ENCODE measurements at regions not wholly inside any gene's neighbourhood (a gene's known extent, or its start where the extent isn't known, plus 50 kb on each side); places are given as distances from the start of the nearest gene placed in this dataset.

GRCh38 chrX:15926622-15927021 is 72.0 kb upstream of the AP1S2 start:
- 44 to 54% (median 53%) methylated on average over 1 of the region's 1 CpG for WGBS, 3 donors
- ATAC-seq (no peak), DNase-seq (no peak)
- H3K36me3 ChIP-seq (ENCODE audit: insufficient read depth in 1 of 2, low read depth in 1 of 2) = no peaks in the 10 kb centered on the region
- H3K27ac ChIP-seq = no peak overlapping the region
- H3K9me3 ChIP-seq = no peaks in the 10 kb centered on the region
- H3K27me3 ChIP-seq (ENCODE audit: insufficient read depth in 3 of 3, low read length in 2 of 3) = peaks cover 0 to 41% (median 0%) of the 10 kb centered on the region in 3 donors
- H3K4me1 ChIP-seq = no peaks in the 10 kb centered on the region
- no peak for TF ChIP-seq CTCF (IDR thresholded peaks at IDR 0.05)
- intact Hi-C loops (cut with DNase I) = no loop called here
- no peak overlapping the region for H3K4me3 ChIP-seq

DNA sequence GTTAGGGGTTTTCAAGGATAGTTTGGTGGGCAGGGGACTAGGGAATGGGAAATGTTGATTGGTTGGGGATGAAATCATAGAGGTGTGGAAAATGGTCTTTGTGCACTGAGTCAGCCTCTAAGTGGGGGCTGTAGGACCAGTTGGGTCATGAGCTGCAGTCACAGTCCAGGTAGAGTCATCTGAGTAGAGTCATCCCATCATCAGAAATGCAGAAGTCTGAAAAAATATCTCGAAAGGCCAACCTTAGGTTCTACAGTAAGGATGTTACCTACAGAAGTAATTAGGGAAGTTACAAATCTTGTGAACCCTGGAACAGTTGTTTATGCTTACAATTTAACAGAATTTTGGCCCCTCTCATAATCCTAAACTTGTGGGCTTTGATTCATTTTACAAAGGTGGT is 63.4 kb upstream of the AP1S2 start:
- no peak overlapping the region for H3K27ac ChIP-seq
- H3K9me3 ChIP-seq = no peaks in the 10 kb centered on the region
- no peak overlapping the region for H3K4me3 ChIP-seq
- intact Hi-C loops (cut with DNase I) = no loop called here
- no peak for ATAC-seq
- 67 to 97% (median 96%) methylated on average over 1 of the region's 1 CpG for WGBS, 3 donors
- no peaks in the 10 kb centered on the region for H3K36me3 ChIP-seq (ENCODE audit: insufficient read depth in 1 of 2, low read depth in 1 of 2)
- no peaks in the 10 kb centered on the region for H3K4me1 ChIP-seq
- DNase-seq = no peak
- peaks cover 0 to 10% (median 0%) of the 10 kb centered on the region in 3 donors for H3K27me3 ChIP-seq (ENCODE audit: insufficient read depth in 3 of 3, low read length in 2 of 3)
- TF ChIP-seq CTCF (IDR thresholded peaks at IDR 0.05) = no peak

DNA sequence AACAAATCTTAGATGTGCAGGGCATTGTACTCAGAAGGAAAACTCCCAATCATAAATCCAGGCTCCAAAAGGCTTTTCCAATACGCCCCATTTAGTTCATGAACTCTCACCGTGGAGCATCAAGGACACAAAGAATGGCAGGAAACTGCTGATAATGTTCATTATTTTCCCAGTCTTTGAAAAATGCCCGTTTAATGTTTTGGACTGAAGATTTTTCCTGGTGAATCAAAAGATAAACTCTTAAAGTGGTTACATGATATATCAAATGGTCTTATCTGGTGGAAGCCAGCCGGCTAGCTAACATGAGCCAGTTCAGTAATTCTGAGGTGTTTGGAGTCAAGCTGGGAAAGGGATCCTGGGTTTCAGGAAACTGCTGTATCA is 62.1 kb upstream of the AP1S2 start:
- DNase-seq (no peak), ATAC-seq (no peak)
- Histone ChIP-seq H3K9me3 (no peaks in the 10 kb centered on the region), H3K4me3 (no peak overlapping the region), H3K36me3 (ENCODE audit: insufficient read depth in 1 of 2, low read depth in 1 of 2) (no peaks in the 10 kb centered on the region), H3K4me1 (no peaks in the 10 kb centered on the region), H3K27ac (no peak overlapping the region), H3K27me3 (ENCODE audit: insufficient read depth in 3 of 3, low read length in 2 of 3) (peaks cover 0 to 6% (median 0%) of the 10 kb centered on the region in 3 donors)
- TF ChIP-seq CTCF (IDR thresholded peaks at IDR 0.05) = no peak
- intact Hi-C loops (cut with DNase I) = no loop called here
- 62 to 71% (median 68%) methylated on average over 4 of the region's 4 CpGs for WGBS, 3 donors

DNA sequence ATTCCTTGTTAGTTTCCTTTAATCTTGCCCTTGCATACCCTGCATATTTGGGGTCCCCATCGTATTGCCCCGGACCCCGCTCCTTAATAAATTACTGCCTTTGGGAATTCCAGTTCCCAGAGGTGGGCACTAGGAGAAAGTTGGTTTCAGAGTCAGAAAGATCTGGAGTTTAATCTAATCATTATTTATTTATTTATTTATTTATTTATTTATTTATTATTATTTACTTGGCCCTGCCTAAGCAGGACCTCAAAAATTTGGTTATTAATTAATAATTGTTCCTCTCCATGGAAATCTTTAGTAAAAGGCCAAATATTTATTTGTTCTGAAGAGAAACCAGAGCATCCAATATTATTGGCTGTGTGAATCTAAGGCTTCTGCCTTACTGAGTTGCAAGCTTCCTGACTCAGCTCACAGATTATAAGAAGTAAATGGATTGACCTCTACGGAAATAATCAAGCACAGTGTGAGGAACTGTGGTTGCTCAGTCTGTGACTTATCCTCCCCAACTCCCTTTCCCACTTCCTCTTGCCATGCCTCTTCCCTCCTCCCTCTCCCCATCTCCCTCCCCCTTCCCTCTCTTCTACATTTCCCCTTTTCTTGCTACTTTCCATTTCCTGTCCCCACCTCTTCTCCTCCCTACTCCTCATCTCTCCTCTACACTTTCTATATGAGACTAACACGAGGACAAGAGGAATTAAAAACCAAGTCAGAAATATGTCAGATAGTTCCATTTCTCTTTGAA is 61.5 kb upstream of the AP1S2 start:
- no peaks in the 10 kb centered on the region for H3K9me3 ChIP-seq
- no peaks in the 10 kb centered on the region for H3K36me3 ChIP-seq (ENCODE audit: insufficient read depth in 1 of 2, low read depth in 1 of 2)
- H3K27me3 ChIP-seq (ENCODE audit: insufficient read depth in 3 of 3, low read length in 2 of 3) = peaks cover 0 to 6% (median 0%) of the 10 kb centered on the region in 3 donors
- TF ChIP-seq CTCF (IDR thresholded peaks at IDR 0.05) = no peak
- H3K4me3 ChIP-seq = no peak overlapping the region
- ATAC-seq = no peak
- 42 to 74% (median 71%) methylated on average over 5 of the region's 5 CpGs for WGBS, 3 donors
- no peaks in the 10 kb centered on the region for H3K4me1 ChIP-seq
- intact Hi-C loops (cut with DNase I) = no loop called here
- no peak for DNase-seq
- no peak overlapping the region for H3K27ac ChIP-seq

DNA sequence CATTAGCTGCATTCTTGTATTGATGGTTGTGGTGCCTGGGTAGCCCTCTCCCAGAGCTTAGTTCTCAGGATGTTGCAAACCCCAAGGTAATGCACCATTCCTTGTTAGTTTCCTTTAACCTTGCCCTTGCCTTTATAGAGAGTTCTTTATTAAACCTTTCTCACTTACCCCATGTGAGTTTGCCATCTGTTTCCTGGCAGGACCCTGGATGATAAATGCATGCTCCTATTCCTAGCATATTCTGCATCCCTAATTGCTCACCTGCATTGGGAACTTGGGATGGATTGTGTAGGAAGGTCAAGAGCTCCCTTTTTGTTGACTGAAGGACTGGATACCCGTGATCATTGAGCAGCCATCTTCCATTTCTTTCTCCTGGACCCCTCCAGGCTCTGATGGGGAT is 59.9 kb upstream of the AP1S2 start:
- peaks cover 0 to 6% (median 0%) of the 10 kb centered on the region in 3 donors for H3K27me3 ChIP-seq (ENCODE audit: insufficient read depth in 3 of 3, low read length in 2 of 3)
- no peak for ATAC-seq
- WGBS, 3 donors = 44 to 100% (median 79%) methylated on average over 1 of the region's 1 CpG
- H3K9me3 ChIP-seq = no peaks in the 10 kb centered on the region
- no peak overlapping the region for H3K4me3 ChIP-seq
- intact Hi-C loops (cut with DNase I) = no loop called here
- no peak for DNase-seq
- no peak for TF ChIP-seq CTCF (IDR thresholded peaks at IDR 0.05)
- H3K36me3 ChIP-seq (ENCODE audit: insufficient read depth in 1 of 2, low read depth in 1 of 2) = no peaks in the 10 kb centered on the region
- no peaks in the 10 kb centered on the region for H3K4me1 ChIP-seq
- H3K27ac ChIP-seq = no peak overlapping the region

Data from psoas muscle (tissue), 7 donors.